ENCODE measurements at regions not wholly inside any gene's neighbourhood (a gene's known extent, or its start where the extent isn't known, plus 50 kb on each side); places are given as distances from the start of the nearest gene placed in this dataset.

- DNase-seq = no peak
- no peak overlapping the region for H3K4me3 Mint-ChIP-seq
- CTCF ChIA-PET = no interaction called here
Measured at GRCh38 chr5:98651715-98652114, 121.7 kb upstream of the RGMB start.

GRCh38 chr5:98656125-98656795 lies 117.2 kb upstream of the RGMB start:
- CTCF ChIA-PET = no interaction called here
- no peak for DNase-seq
- Mint-ChIP-seq H3K4me1 (no peaks in the 10 kb centered on the region), H3K27me3 (no peaks in the 10 kb centered on the region), H3K4me3 (no peak overlapping the region), H3K9me3 (ENCODE audit: low read depth) (no peaks in the 10 kb centered on the region), H3K36me3 (no peaks in the 10 kb centered on the region), H3K27ac (no peak overlapping the region)
- no peak for ATAC-seq

More at GRCh38 chr5:98651715-98652114, 121.7 kb upstream of the RGMB start:
- no peaks in the 10 kb centered on the region for H3K36me3 Mint-ChIP-seq
- H3K27ac Mint-ChIP-seq = no peak overlapping the region
- H3K4me1 Mint-ChIP-seq = no peaks in the 10 kb centered on the region
- H3K27me3 Mint-ChIP-seq = no peaks in the 10 kb centered on the region
- ATAC-seq = no peak
- no peaks in the 10 kb centered on the region for H3K9me3 Mint-ChIP-seq (ENCODE audit: low read depth)

- H3K9me3 Mint-ChIP-seq (ENCODE audit: low read depth) = no peaks in the 10 kb centered on the region
- H3K27me3 Mint-ChIP-seq = no peaks in the 10 kb centered on the region
- H3K36me3 Mint-ChIP-seq = no peaks in the 10 kb centered on the region
- CTCF ChIA-PET = no interaction called here
- DNase-seq (no peak), ATAC-seq (no peak)
- H3K4me3 Mint-ChIP-seq = no peak overlapping the region
- H3K4me1 Mint-ChIP-seq = no peaks in the 10 kb centered on the region
- no peak overlapping the region for H3K27ac Mint-ChIP-seq
Measured at GRCh38 chr5:98656796-98657195, 116.7 kb upstream of the RGMB start.

DNA sequence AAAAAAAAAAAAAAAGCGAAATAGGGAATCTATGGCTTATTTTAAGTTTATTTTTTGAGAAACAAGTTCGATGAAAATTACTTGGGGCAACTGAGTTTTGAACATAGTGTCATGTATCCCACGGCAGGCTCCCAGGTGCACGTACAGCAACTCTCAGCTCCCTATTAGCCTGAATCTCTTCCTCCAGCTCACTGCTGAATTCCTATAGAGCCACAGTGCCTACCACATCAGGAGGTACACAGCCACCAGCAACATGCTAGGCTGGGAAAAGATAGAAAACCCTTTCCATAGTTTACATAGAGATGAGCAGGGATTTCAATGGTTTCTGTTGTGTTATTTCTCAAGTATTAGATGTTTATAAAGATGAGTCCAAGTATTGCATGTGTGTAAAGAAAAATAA lies 115.9 kb upstream of the RGMB start:
- H3K27ac Mint-ChIP-seq = no peak overlapping the region
- H3K9me3 Mint-ChIP-seq (ENCODE audit: low read depth) = no peaks in the 10 kb centered on the region
- H3K36me3 Mint-ChIP-seq = no peaks in the 10 kb centered on the region
- no peak for DNase-seq
- CTCF ChIA-PET = no interaction called here
- no peak overlapping the region for H3K4me3 Mint-ChIP-seq
- H3K27me3 Mint-ChIP-seq = no peaks in the 10 kb centered on the region
- no peak for ATAC-seq
- no peaks in the 10 kb centered on the region for H3K4me1 Mint-ChIP-seq

DNA sequence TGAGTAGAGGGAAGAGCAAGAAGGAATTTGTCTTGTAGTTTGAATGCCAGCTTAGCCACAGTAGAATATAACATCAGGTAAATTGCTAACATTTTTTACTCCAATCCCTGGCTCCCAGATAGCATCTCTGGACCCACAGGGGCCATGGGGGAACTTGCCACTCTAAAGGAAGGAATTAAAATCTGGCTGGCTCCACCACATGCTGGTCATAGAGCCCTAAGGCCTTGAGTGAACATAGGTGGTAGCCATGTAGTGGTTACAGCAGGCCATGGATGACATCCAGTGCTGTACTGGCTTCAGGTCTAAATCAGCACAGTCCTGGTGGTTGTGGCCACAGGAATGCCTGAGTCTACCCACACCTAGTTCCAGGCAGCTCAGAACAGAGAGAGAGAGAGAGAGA lies 109.9 kb upstream of the RGMB start:
- DNase-seq (no peak), ATAC-seq (no peak)
- Mint-ChIP-seq H3K4me1 (no peaks in the 10 kb centered on the region), H3K9me3 (ENCODE audit: low read depth) (peaks cover 2% of the 10 kb centered on the region), H3K36me3 (no peaks in the 10 kb centered on the region), H3K4me3 (no peak overlapping the region), H3K27ac (no peak overlapping the region), H3K27me3 (no peaks in the 10 kb centered on the region)
- CTCF ChIA-PET = no interaction called here

- H3K27me3 Mint-ChIP-seq = no peaks in the 10 kb centered on the region
- ATAC-seq = no peak
- H3K36me3 Mint-ChIP-seq = no peaks in the 10 kb centered on the region
- CTCF ChIA-PET = no interaction called here
- peaks cover 2% of the 10 kb centered on the region for H3K9me3 Mint-ChIP-seq (ENCODE audit: low read depth)
- no peak overlapping the region for H3K4me3 Mint-ChIP-seq
- DNase-seq = no peak
- no peaks in the 10 kb centered on the region for H3K4me1 Mint-ChIP-seq
- H3K27ac Mint-ChIP-seq = no peak overlapping the region
Measured at GRCh38 chr5:98664736-98665135, 108.7 kb upstream of the RGMB start.

DNA sequence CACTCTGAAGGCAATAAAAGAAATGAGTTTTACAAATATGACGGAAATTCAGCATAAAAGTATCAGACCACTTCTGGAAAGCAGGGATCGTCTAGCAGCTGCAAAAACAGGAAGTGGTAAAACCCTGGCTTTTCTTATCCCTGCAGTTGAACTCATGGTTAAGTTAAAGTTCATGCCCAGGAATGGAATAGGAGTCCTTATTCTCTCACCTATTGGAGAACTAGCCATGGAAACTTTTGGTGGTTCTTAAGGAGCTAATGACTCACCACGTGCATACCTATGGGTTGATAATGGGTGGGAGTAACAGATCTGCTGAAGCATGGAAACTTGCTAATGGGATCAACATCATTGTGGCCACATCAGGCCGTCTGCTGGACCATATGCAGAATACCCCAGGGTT lies 93.5 kb upstream of the RGMB start:
- DNase-seq (no peak), ATAC-seq (no peak)
- Mint-ChIP-seq H3K4me1 (no peaks in the 10 kb centered on the region), H3K27ac (no peak overlapping the region), H3K36me3 (no peaks in the 10 kb centered on the region), H3K27me3 (no peaks in the 10 kb centered on the region), H3K9me3 (ENCODE audit: low read depth) (no peaks in the 10 kb centered on the region), H3K4me3 (no peak overlapping the region)
- CTCF ChIA-PET = no interaction called here

DNA sequence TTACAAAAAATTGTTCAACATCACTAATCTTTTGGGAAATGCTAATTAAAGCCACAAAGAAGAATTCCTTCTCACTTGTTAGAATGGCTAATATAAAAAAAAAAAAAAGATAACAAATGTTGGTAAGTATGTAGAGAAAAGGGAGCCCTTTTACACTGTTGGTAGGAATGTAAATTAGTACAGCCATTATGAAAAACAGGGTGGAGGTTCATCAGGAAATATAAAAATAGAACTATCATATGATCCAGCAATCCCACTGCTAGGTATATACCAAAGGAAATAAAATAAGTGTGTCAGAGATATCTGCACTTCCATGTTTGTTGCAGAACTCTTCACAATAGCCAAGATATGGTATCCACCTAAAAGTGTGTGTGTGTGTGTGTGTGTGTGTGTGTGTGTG lies 83.5 kb upstream of the RGMB start:
- no peaks in the 10 kb centered on the region for H3K4me1 Mint-ChIP-seq
- no peak overlapping the region for H3K4me3 Mint-ChIP-seq
- H3K9me3 Mint-ChIP-seq (ENCODE audit: low read depth) = peaks cover 4% of the 10 kb centered on the region
- no peaks in the 10 kb centered on the region for H3K27me3 Mint-ChIP-seq
- DNase-seq (no peak), ATAC-seq (no peak)
- no peak overlapping the region for H3K27ac Mint-ChIP-seq
- CTCF ChIA-PET = no interaction called here
- no peaks in the 10 kb centered on the region for H3K36me3 Mint-ChIP-seq

- Mint-ChIP-seq H3K27ac (no peak overlapping the region), H3K27me3 (no peaks in the 10 kb centered on the region), H3K4me1 (no peaks in the 10 kb centered on the region), H3K4me3 (no peak overlapping the region), H3K9me3 (ENCODE audit: low read depth) (peaks cover 2% of the 10 kb centered on the region), H3K36me3 (no peaks in the 10 kb centered on the region)
- CTCF ChIA-PET = no interaction called here
- DNase-seq (no peak), ATAC-seq (no peak)
Measured at GRCh38 chr5:98694902-98695301, 78.6 kb upstream of the RGMB start.

- no peaks in the 10 kb centered on the region for H3K36me3 Mint-ChIP-seq
- CTCF ChIA-PET = no interaction called here
Measured at GRCh38 chr5:98698359-98698758, 75.1 kb upstream of the RGMB start.

DNA sequence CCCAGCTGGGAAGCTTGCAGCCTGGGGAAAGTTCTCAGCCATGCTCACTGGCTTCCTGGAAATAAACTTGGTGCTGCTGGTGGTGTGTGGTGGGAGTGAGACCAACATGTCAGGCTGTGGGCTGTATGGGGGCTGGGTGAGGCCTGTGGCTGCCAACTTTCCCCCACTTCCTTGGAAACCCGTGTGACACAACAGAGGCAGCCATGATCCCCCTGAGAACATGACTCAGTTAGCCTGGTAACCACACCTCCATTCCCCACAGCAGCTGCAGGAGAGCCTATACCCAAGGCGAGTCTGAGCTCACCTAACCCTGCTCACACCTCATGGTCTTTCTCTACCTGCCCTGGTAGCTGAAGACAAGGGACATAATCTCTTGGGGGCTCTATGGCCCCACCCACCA lies 72.7 kb upstream of the RGMB start:
- Mint-ChIP-seq H3K27ac (no peak overlapping the region), H3K36me3 (no peaks in the 10 kb centered on the region), H3K4me3 (no peak overlapping the region), H3K9me3 (ENCODE audit: low read depth) (peaks cover 6% of the 10 kb centered on the region), H3K4me1 (no peaks in the 10 kb centered on the region), H3K27me3 (no peaks in the 10 kb centered on the region)
- CTCF ChIA-PET = no interaction called here
- no peak for ATAC-seq
- no peak for DNase-seq

More at GRCh38 chr5:98698359-98698758, 75.1 kb upstream of the RGMB start:
- Mint-ChIP-seq H3K27me3 (no peaks in the 10 kb centered on the region), H3K4me3 (no peak overlapping the region), H3K9me3 (ENCODE audit: low read depth) (peaks cover 8% of the 10 kb centered on the region), H3K27ac (no peak overlapping the region), H3K4me1 (no peaks in the 10 kb centered on the region)
- DNase-seq = no peak
- ATAC-seq = no peak

- no peak overlapping the region for H3K4me3 Mint-ChIP-seq
- no peaks in the 10 kb centered on the region for H3K27me3 Mint-ChIP-seq
- H3K27ac Mint-ChIP-seq = no peak overlapping the region
- ATAC-seq (no peak), DNase-seq (no peak)
- H3K36me3 Mint-ChIP-seq = no peaks in the 10 kb centered on the region
- no peaks in the 10 kb centered on the region for H3K4me1 Mint-ChIP-seq
- H3K9me3 Mint-ChIP-seq (ENCODE audit: low read depth) = peaks cover 8% of the 10 kb centered on the region
- CTCF ChIA-PET = no interaction called here
Measured at GRCh38 chr5:98705841-98706240, 67.6 kb upstream of the RGMB start.

- Mint-ChIP-seq H3K27me3 (no peaks in the 10 kb centered on the region), H3K4me1 (no peaks in the 10 kb centered on the region), H3K27ac (no peak overlapping the region), H3K36me3 (no peaks in the 10 kb centered on the region), H3K4me3 (no peak overlapping the region), H3K9me3 (ENCODE audit: low read depth) (peaks cover 2% of the 10 kb centered on the region)
- ATAC-seq (no peak), DNase-seq (no peak)
- CTCF ChIA-PET = no interaction called here
Measured at GRCh38 chr5:98709681-98710080, 63.8 kb upstream of the RGMB start.

DNA sequence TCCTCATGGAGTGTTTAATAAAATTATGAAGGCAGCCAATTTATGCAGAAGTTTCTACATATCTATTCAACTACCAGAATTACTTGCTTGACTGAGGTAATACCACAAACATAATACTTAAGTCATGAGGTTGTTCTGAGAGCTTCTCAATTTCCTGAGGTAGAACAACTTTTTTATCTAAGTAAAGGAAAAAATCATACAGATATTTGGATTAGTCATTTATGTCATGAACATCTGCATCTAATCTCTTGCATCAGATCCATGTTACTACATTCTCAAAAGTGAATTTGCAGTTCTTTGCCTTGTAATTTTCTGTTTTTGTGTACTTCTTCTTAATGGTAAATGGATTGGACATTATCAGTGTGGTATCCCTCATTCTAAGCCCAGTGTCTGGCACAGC lies 60.4 kb upstream of the RGMB start:
- DNase-seq = no peak
- no peak overlapping the region for H3K27ac Mint-ChIP-seq
- H3K36me3 Mint-ChIP-seq = no peaks in the 10 kb centered on the region
- no peaks in the 10 kb centered on the region for H3K9me3 Mint-ChIP-seq (ENCODE audit: low read depth)
- H3K4me1 Mint-ChIP-seq = no peaks in the 10 kb centered on the region
- no peak overlapping the region for H3K4me3 Mint-ChIP-seq
- ATAC-seq = no peak
- H3K27me3 Mint-ChIP-seq = no peaks in the 10 kb centered on the region
- CTCF ChIA-PET = no interaction called here

- H3K36me3 Mint-ChIP-seq = no peaks in the 10 kb centered on the region
- H3K9me3 Mint-ChIP-seq (ENCODE audit: low read depth) = no peaks in the 10 kb centered on the region
- CTCF ChIA-PET = no interaction called here
- DNase-seq (no peak), ATAC-seq (no peak)
- H3K27ac Mint-ChIP-seq = no peak overlapping the region
- H3K27me3 Mint-ChIP-seq = no peaks in the 10 kb centered on the region
- H3K4me3 Mint-ChIP-seq = no peak overlapping the region
- H3K4me1 Mint-ChIP-seq = no peaks in the 10 kb centered on the region
Measured at GRCh38 chr5:98713856-98714255, 59.6 kb upstream of the RGMB start.

All from activated CD8-positive, alpha-beta memory T cell treated with anti-CD3 and anti-CD28 coated beads, Interleukin-2, amount 10 ng/mL, durations not matched to agents 7 days and 5 days (primary cell).